Lower leg skin (tissue), 4 donors: ENCODE measurements at regions not wholly inside any gene's neighbourhood (a gene's known extent, or its start where the extent isn't known, plus 50 kb on each side); places are given as distances from the start of the nearest gene placed in this dataset.

Experiments used
- DNase-seq, 2 donors: peaks; one replicate each; pipeline ENCODE4 v3.0.0-alpha.2; 2019; ENCODE audit warnings: low spot score in 2 of 2
- H3K4me3 ChIP-seq: fragments of 200-600 bp; sonication (generic); 2 replicates; pipeline ENCODE4 v1.5.1; 2017; ENCODE audit warnings: mild to moderate bottlenecking, low read depth; ENCODE audit not compliant: poor library complexity, severe bottlenecking
- CTCF ChIP-seq, 3 donors: fragments of 450-650 bp; IDR thresholded peaks; one replicate each; pipeline ENCODE4 v1.5.1; 2016; ENCODE audit warnings: antibody characterized with exemption in 3 of 3, mild to moderate bottlenecking in 3 of 3, moderate library complexity in 2 of 3
- POLR2A ChIP-seq, 2 donors: fragments of 450-650 bp; IDR thresholded peaks; one replicate each; pipeline ENCODE4 v1.6.1; 2016 to 2017; ENCODE audit warnings: antibody characterized with exemption in 2 of 2, mild to moderate bottlenecking in 1 of 2, moderate library complexity in 1 of 2
- WGBS, 2 donors: methylation state at CpG; one replicate each; pipeline ENCODE4 v1.1.5; 2018; 5-methylcytosine and 5-hydroxymethylcytosine counted together
- intact Hi-C: fragments of 100-400 bp; cut with DNase I; formaldehyde crosslinking; loops from one replicate; pipeline ENCODE4 v1.15.0; 2023; ENCODE audit warnings: low total_unique reads

- DNase-seq, result no peak
- intact Hi-C loops, result no loop called here
- WGBS, 2 donors, result 71 to 73% methylated on average over 3 of the region's 3 CpGs
- TF ChIP-seq CTCF (IDR thresholded peaks at IDR 0.05) (no peak), POLR2A (IDR thresholded peaks at IDR 0.05) (no peak)
- H3K4me3 ChIP-seq, result no peak overlapping the region
Observed at GRCh38 chr5:61215996-61216395, 53.7 kb upstream of the SMIM15 start.

GRCh38 chr5:61216741-61217140, 54.5 kb upstream of the SMIM15 start:
- DNase-seq, result no peak
- 82 to 86% methylated on average over 2 of the region's 2 CpGs for WGBS, 2 donors
- intact Hi-C loops, result no loop called here
- TF ChIP-seq POLR2A (IDR thresholded peaks at IDR 0.05) (no peak), CTCF (IDR thresholded peaks at IDR 0.05) (no peak)
- H3K4me3 ChIP-seq, result no peak overlapping the region

- intact Hi-C loops, result no loop called here
- no peak for DNase-seq
- 72 to 80% methylated on average over 3 of the region's 3 CpGs for WGBS, 2 donors
- TF ChIP-seq CTCF (IDR thresholded peaks at IDR 0.05) (no peak), POLR2A (IDR thresholded peaks at IDR 0.05) (no peak)
- no peak overlapping the region for H3K4me3 ChIP-seq
Observed at GRCh38 chr5:61217214-61217613, 54.9 kb upstream of the SMIM15 start.

GRCh38 chr5:61228229-61228628, 66.0 kb upstream of the SMIM15 start:
- DNase-seq, result no peak
- TF ChIP-seq POLR2A (IDR thresholded peaks at IDR 0.05) (no peak), CTCF (IDR thresholded peaks at IDR 0.05) (no peak)
- 70 to 74% methylated on average over 6 of the region's 6 CpGs for WGBS, 2 donors
- no peak overlapping the region for H3K4me3 ChIP-seq
- intact Hi-C loops, result no loop called here

- no peak for DNase-seq
- intact Hi-C loops, result no loop called here
- 51 to 62% methylated on average over 12 of the region's 12 CpGs for WGBS, 2 donors
- TF ChIP-seq CTCF (IDR thresholded peaks at IDR 0.05) (no peak), POLR2A (IDR thresholded peaks at IDR 0.05) (no peak)
- no peak overlapping the region for H3K4me3 ChIP-seq
Observed at GRCh38 chr5:61228691-61229280, 66.5 kb upstream of the SMIM15 start.

GRCh38 chr5:61229416-61229815, 67.1 kb upstream of the SMIM15 start:
- 66 to 68% methylated on average over 6 of the region's 6 CpGs for WGBS, 2 donors
- intact Hi-C loops, result no loop called here
- H3K4me3 ChIP-seq, result no peak overlapping the region
- TF ChIP-seq CTCF (IDR thresholded peaks at IDR 0.05), result no peak
- no peak for TF ChIP-seq POLR2A (IDR thresholded peaks at IDR 0.05)
- no peak for DNase-seq
